RPMI7951 (cell line): ENCODE measurements at regions not wholly inside any gene's neighbourhood (a gene's known extent, or its start where the extent isn't known, plus 50 kb on each side); places are given as distances from the start of the nearest gene placed in this dataset.
A peak's percentile ranks its signal among the peaks of the same experiment; 100 is the strongest.

Source experiments
- DNase-seq: peaks from one replicate; pipeline ENCODE4 v3.0.0-alpha.2; 2012; ENCODE audit warnings: low read depth

DNA sequence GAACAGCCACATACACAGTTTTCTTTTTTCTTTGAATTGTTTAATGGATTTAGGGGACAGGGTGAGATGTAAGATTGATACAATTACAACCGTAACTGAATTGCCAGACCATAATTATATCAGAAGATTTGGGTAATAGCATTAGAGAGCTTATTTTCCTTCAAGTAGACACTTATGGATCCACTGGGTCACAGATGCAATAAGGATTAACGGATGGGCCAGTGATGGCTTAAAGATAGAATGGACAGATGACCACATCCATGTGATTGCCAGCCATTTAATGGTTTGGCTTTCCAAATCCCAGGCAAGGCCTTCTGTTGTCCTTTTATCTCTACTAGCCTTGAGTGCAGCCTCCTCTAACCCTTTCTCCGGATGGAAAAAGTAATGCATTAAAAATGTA lies 94.7 kb upstream of the NUDT12 start:
- DNase-seq = no peak

DNA sequence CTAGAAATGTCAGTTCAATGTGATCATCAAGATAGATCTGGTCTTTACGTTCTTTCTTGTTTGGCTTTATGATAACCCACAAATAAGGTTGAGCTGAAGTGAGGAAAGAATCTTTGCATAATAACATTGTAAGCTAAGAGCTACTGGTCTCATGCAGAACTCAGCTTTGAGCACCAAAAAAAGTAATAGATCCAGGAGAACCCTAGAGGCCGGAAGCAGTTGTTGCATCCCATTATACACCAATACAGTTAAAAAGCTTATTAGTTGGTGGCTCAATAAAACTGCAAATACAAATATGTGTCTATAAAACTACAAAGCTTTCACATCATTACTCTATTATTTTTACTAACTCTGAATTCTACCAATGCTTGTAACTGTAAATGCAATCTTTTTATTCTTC lies 85.5 kb upstream of the NUDT12 start:
- DNase-seq = no peak

DNA sequence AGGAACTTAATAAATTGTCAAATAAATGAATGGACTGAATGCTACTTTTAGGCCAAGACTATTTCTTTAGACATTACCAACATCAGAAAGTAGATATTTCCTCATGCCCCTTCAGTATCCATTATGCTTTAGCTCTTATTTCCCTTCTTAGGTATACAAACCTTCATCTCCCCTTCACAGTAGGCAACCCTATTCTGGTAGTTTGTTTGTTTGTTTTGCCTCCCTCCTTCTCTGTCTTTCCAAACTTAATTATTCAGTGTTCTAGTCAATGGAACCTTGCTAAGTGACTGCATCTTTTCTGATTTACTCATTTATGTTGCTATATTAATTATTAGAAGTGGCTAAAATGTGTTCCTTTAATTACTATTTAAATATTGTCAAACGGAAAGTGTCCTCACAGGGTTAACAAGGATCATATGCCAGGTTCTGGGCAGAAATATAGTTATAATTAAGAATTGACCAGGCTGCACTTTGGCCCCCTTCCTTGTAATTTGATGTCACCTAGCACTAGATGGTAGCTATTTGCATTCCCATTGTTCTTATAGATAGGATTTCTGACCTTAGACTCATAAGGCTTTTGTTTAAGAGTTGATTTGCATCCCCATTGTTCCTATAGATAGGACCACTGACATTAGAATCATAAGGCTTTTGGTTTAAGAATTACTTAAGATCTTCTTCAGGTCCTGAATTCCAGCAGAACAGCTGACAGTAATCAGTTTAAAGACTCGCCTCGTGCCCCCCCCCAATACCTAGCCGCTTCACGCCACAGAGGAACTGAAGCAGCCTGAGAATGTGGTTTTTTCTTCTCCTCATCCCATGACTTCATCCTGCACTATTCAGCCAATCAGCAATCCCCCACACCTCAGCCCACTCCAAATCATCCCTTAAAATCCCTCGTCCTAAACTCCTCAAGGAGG lies 84.4 kb upstream of the NUDT12 start:
- no peak for DNase-seq

DNA sequence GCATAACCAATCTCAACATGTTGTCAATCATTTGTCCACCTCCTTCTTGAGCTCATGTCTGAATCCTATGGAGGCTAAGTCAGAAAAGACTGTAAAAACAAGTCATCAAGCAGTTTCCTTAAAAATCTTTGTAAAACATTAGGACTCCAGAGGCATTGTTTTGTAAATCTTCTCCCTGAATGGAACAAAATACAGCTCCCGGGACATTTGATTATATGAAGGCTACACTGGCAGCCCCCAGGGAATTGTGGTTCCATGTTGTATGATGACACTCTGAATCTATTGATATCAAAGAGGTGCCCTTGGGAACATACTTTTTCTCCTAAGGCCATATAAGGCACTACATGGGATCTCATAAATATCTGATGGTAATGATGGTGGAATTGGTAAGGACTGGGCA lies 83.2 kb upstream of the NUDT12 start:
- no peak for DNase-seq

DNA sequence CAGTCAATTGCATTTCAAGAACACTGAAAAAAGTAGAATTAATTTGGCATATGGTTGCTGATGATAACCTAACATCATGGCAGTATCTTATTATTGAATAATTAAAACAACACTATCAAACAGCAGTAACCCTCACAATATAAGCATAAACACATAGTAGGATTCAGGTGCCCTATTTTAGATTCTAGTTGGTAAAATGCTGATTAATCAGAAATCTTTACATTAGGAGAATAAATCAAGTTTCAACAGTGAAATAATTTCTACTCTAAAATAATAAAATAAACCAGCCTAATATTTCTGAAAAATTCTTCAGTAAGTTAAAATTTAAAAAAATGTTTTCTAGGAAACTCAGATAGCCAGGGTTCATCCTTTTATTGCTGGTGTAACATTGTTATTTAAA lies 76.4 kb upstream of the NUDT12 start:
- no peak for DNase-seq

DNA sequence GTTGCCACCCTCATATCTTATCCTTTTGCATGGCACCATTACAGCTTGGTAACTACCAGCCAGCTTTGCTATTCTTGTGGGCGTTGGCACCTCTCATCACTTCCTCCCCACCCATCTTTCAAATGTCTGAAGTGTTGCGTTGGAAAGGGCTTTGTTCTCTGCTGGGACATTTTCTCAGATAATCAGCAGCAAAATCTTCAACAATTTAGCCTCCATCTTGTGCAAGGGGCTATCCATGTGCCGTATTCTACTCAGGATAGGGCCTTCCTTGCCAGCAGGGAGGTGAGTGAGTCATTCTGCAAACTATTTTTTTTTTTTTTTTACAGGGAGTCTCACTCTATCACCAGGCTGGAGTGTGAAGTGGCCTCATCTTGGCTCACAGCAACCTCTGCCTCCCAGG lies 62.1 kb upstream of the NUDT12 start:
- DNase-seq = no peak

DNA sequence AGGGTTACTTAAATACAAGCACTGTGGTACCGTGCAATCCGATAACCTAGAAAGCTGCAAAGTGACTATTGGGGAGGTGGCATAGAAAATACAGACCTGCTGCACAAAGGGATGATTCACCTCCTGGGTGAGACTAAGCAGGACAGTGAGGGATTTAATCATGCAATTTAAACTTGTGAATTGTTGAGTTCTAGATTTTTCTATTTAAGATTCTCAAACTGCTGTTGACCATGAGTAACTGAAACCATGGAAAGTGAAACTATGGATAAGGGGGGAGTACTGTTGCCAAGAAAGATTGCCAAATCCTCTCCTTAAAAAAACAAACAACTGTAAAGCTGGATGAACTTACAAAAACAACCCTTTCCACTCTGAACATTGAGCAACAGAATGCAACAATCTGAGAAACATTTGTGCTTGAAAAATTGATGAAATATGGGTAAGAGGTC lies 61.5 kb upstream of the NUDT12 start:
- DNase-seq = peak; percentile 10

DNA sequence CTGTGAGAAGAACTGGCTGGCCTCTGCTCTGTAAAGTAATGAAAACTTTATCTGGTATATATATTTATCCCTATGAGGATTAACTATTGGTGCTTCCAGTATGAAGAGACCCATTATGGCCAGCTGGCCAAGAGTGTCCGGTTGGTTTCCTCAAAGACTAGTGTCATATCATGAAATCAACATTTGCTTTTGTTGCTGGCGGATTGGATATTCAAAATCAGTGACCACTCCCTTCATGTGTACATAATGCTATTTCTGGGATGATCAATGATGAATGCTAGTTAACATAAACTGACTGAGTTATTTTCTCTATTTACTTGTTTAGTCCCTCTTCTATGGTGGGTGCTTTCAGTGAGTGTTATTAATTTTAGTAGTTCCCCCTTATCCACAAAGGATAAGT lies 60.8 kb upstream of the NUDT12 start:
- DNase-seq = no peak

DNA sequence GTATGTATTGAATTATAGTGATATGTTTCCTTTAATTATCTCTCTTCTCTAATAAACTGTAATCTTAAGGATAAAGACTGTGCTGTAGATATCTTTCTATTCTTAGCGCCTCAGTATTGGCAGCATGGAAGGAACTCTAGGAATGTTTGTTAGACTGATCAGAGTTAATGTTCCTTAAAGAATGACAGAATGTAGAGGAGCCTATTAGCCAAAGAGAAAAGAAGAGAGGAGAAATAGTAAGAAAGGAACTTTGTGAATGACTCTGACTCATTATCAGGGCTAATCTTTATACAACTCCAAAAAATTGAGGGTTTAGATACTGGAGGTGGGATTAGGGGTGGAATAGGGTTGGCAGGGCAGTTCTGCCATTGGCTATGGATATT lies 59.0 kb upstream of the NUDT12 start:
- DNase-seq = no peak

DNA sequence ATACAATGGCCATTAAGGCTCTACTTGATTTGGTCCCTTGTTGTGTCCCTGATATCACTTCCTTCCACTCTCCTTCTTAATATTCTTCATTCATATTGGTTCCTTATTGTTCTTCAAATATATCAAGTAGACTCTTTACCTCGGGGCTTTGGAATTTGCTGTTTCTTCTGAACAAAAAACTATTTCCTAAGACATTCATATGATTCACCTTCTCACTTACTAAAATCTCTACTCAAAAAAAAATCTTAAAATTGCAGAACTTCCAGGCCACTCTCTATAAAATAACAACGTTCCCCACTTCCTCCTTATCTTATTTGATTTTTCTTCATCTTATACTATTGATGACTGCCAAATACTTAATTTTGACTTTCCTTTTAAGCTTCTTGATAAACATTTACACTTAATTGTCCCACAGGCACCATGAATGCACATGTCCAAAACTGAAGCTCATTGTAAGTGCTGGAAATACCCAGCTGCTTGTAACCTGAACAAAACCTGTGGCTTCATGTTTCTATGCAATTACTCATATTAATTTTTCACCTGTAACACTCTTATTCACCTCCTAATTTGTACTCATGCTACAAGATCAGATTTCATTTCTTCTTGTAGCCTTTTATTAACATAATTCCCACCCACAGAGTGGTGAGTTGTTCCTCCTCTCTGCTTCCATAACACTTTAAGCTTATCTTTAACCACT lies 58.4 kb upstream of the NUDT12 start:
- no peak for DNase-seq

DNA sequence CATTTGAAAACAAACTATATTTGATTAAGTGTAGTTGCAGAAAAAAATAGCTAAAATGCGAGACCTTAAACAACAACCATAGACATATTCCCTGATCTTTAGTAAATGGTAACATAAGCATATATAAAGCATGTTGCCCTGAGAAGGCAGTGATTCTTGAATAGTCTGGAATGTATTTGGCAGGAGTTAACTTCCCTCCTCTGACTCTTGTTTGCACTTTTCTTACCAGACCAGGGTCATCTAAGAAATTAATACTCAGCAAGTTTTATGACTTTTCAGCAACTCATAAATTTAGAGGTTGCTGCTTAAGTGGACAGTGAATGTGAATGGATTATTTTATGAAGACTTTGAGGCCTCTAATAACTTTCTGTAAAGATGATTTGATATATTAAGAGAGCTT lies 55.3 kb upstream of the NUDT12 start:
- no peak for DNase-seq

DNA sequence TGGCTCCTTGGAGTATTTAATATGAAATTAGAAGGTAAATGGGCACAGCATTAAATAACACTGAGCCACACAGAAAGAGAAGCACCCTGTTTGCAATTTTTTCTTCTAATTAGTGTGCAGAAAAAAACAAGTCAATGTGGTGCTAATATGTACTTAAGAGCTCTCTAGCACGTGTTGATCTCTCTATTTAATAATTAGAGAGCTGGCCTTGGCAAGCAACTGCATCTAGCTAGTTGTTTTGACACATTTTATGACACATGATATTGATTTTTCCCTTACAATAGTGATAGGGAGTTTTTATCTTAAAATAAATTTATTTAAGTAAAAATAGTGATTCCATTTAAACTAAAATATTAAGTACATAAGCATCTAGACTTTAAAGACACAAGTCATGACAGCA lies 54.5 kb upstream of the NUDT12 start:
- DNase-seq = no peak

DNA sequence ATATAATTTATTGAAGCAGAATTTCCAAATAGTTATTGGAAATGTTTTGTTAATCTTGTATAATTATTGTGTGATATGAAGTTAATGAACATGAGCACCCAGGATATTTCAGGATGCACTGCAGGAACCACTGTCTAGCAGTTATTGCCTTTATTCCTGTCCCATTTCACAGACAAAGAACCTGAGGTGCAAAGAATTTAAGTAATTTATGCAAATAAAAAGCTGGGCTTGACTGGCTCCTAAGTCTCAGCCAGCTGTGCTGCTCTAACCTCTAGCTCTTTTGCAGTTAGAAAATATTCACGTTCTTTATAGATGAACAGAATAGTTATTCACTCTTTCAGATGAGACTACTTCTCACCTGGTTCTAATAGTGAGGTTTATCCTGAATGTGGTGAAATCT lies 50.0 kb upstream of the NUDT12 start:
- DNase-seq = no peak
